ENCODE measurements at regions not wholly inside any gene's neighbourhood (a gene's known extent, or its start where the extent isn't known, plus 50 kb on each side); places are given as distances from the start of the nearest gene placed in this dataset.

DNA sequence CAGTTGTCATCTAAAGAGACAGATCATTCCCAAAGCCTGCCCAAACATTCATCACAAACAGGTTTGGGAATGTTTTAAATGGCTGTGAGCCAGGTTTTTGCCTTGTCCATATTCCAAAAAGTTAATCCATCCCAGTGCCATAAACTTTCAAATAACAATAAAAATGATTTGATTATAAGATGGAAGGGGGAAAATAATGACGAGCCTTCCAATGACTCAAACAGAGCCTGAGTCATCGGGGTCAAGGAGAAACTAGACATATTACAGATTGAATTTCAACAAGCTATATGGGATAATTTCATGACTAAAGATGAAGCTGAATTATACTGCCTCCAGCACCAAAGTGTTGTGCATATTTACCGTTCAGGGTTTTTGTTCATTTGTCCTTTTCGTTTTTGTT, 195.8 kb upstream of the PKN2 start:
- 32 to 34% methylated on average over 4 of the region's 4 CpGs for WGBS, 2 donors
- Histone ChIP-seq H3K27ac (no peak overlapping the region), H3K9me3 (no peaks in the 10 kb centered on the region), H3K27me3 (no peaks in the 10 kb centered on the region), H3K4me3 (no peak overlapping the region), H3K4me1 (no peaks in the 10 kb centered on the region), H3K36me3 (no peaks in the 10 kb centered on the region)
- intact Hi-C loops (cut with DNase I) = no loop called here
- no peak for DNase-seq
- TF ChIP-seq POLR2A (IDR thresholded peaks at IDR 0.05) = no peak

DNA sequence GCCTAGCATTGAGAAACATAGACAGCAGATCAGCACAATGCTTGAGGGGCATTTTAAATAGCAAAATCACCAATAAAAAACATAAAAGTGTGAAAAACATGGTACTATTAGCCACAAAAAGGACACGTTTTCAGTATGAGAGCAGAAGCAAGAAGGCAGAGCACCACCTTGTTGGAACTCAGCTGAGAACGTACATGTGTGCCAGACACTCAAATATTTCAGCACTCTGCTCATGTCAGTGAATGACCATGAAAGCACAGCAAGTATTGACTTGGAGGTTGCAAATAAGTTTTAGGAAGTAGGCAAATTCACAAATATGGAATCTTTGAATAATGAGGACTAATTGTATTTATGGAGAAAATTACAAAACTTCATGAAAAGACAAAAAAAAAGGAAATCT, 193.4 kb upstream of the PKN2 start:
- H3K9me3 ChIP-seq = no peaks in the 10 kb centered on the region
- 45 to 55% methylated on average over 2 of the region's 2 CpGs for WGBS, 2 donors
- no peaks in the 10 kb centered on the region for H3K27me3 ChIP-seq
- no peak overlapping the region for H3K27ac ChIP-seq
- intact Hi-C loops (cut with DNase I) = no loop called here
- no peaks in the 10 kb centered on the region for H3K4me1 ChIP-seq
- TF ChIP-seq, protein P1, sequence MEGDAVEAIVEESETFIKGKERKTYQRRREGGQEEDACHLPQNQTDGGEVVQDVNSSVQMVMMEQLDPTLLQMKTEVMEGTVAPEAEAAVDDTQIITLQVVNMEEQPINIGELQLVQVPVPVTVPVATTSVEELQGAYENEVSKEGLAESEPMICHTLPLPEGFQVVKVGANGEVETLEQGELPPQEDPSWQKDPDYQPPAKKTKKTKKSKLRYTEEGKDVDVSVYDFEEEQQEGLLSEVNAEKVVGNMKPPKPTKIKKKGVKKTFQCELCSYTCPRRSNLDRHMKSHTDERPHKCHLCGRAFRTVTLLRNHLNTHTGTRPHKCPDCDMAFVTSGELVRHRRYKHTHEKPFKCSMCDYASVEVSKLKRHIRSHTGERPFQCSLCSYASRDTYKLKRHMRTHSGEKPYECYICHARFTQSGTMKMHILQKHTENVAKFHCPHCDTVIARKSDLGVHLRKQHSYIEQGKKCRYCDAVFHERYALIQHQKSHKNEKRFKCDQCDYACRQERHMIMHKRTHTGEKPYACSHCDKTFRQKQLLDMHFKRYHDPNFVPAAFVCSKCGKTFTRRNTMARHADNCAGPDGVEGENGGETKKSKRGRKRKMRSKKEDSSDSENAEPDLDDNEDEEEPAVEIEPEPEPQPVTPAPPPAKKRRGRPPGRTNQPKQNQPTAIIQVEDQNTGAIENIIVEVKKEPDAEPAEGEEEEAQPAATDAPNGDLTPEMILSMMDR (IDR thresholded peaks at IDR 0.05) = no peak
- TF ChIP-seq POLR2A (IDR thresholded peaks at IDR 0.05) = no peak
- DNase-seq = no peak
- H3K4me3 ChIP-seq = no peak overlapping the region
- no peaks in the 10 kb centered on the region for H3K36me3 ChIP-seq

DNA sequence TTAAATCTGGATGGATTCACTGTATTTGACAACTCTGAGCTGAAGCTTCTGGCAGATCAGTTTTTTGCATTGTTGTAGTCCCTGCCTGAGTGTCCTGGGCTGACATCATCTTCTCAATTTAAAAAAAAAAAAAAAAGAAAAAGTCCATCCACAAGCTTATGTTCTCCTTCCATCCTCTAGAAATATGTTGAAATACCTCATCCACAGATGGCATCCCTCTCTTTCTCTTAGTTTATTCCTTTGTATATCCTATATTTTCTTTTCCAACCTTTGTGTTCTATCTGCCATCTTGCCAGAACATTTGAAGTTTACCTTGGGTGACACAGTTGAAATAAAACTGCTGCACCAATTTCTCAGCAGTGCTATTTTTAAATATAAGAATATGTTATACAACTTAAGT, 184.4 kb upstream of the PKN2 start:
- Histone ChIP-seq H3K27me3 (no peaks in the 10 kb centered on the region), H3K27ac (no peak overlapping the region), H3K9me3 (no peaks in the 10 kb centered on the region), H3K4me3 (no peak overlapping the region), H3K4me1 (no peaks in the 10 kb centered on the region), H3K36me3 (no peaks in the 10 kb centered on the region)
- TF ChIP-seq, protein P1 (IDR thresholded peaks at IDR 0.05) = no peak
- no peak for TF ChIP-seq POLR2A (IDR thresholded peaks at IDR 0.05)
- intact Hi-C loops (cut with DNase I) = no loop called here
- no peak for DNase-seq

DNA sequence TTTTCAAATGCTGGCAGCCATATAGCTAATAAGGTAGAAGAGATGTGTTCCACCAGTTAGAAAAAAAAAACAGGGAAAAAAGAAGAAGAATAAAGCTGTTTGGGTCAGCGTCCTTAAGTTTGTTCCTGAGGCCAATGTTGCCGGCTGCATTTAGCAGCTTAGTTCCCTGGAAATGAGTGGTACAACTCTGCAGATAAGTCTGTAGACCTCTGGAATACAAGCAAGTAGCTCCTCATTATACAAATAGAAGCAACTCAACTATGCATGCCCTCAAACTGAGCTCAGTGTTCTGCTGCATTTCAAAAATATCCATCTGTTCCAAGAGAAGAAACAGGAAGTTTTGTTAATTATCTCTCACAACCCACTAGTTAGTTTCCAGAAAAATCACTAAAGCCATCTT, 181.2 kb upstream of the PKN2 start:
- Histone ChIP-seq H3K27ac (no peak overlapping the region), H3K4me1 (no peaks in the 10 kb centered on the region), H3K27me3 (no peaks in the 10 kb centered on the region), H3K9me3 (no peaks in the 10 kb centered on the region), H3K4me3 (no peak overlapping the region), H3K36me3 (no peaks in the 10 kb centered on the region)
- TF ChIP-seq, protein P1 (IDR thresholded peaks at IDR 0.05) = no peak
- intact Hi-C loops (cut with DNase I) = no loop called here
- DNase-seq = no peak
- 63 to 69% methylated on average over 2 of the region's 2 CpGs for WGBS, 2 donors

DNA sequence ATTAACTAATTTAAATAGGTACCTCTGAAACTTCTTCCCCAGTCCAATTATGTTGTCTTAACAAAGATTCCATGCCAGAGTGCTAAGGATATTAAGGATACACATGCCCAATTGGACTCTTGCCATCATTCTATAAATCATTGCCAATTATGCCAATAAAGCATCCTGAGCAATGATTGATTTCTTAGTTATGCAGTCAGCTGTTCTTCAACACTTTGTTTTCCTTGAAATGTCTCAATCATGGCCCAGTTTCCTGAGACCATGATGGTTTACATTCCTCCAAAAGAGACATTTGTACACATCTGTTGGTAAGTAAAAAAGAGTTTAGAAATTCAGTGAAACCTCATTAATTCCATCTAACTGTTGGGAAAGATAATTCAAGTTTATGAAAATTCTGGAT, 180.4 kb upstream of the PKN2 start:
- DNase-seq = no peak
- Histone ChIP-seq H3K27ac (no peak overlapping the region), H3K36me3 (no peaks in the 10 kb centered on the region), H3K27me3 (no peaks in the 10 kb centered on the region), H3K4me1 (no peaks in the 10 kb centered on the region), H3K9me3 (no peaks in the 10 kb centered on the region), H3K4me3 (no peak overlapping the region)
- TF ChIP-seq, protein P1 (IDR thresholded peaks at IDR 0.05) = no peak
- no peak for TF ChIP-seq POLR2A (IDR thresholded peaks at IDR 0.05)
- intact Hi-C loops (cut with DNase I) = no loop called here

DNA sequence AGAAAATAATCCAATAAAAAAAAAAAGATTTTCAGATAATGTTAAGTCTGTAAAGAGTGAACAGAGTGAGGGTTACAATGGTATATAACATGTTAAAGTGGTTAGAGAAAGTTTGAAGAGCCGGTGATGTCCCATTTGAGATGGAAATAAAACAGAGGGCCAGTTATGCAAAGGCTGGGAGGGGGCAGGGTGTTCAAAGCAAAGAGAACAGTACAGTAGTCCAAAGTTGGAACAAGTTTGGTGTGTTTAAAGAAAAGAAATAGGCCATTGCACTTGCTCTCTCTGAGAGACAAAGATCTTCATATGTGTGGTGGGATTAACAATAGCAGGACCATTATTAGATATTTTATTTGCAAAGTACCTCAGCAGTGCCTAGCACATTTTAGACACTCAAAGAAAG, 179.5 kb upstream of the PKN2 start:
- no peak overlapping the region for H3K27ac ChIP-seq
- no peak for TF ChIP-seq POLR2A (IDR thresholded peaks at IDR 0.05)
- TF ChIP-seq, protein P1 (IDR thresholded peaks at IDR 0.05) = no peak
- H3K36me3 ChIP-seq = no peaks in the 10 kb centered on the region
- no peaks in the 10 kb centered on the region for H3K27me3 ChIP-seq
- intact Hi-C loops (cut with DNase I) = no loop called here
- 71 to 72% methylated on average over 1 of the region's 1 CpG for WGBS, 2 donors
- no peaks in the 10 kb centered on the region for H3K4me1 ChIP-seq
- DNase-seq = no peak
- H3K4me3 ChIP-seq = no peak overlapping the region
- H3K9me3 ChIP-seq = no peaks in the 10 kb centered on the region
